GM23248 (cell line): ENCODE measurements at regions not wholly inside any gene's neighbourhood (a gene's known extent, or its start where the extent isn't known, plus 50 kb on each side); places are given as distances from the start of the nearest gene placed in this dataset.

Experiments
- DNase-seq: peaks from one replicate; pipeline ENCODE4 v3.0.0-alpha.2; 2015
- H2AFZ ChIP-seq: fragments of 200-600 bp; sonication (generic); 2 replicates; pipeline ENCODE4 v1.6.1; 2016; ENCODE audit warnings: antibody characterized with exemption
- H3F3A ChIP-seq: fragments of 200-600 bp; sonication (generic); 2 replicates; pipeline ENCODE4 v1.6.1; 2016; ENCODE audit warnings: mild to moderate bottlenecking, antibody characterized with exemption, mixed run types; ENCODE audit not compliant: insufficient read depth
- H3K27ac ChIP-seq: fragments of 200-600 bp; sonication (generic); 2 replicates; pipeline ENCODE4 v1.5.1; 2016; ENCODE audit warnings: mild to moderate bottlenecking
- H3K27me3 ChIP-seq: fragments of 200-600 bp; sonication (generic); replicated peaks from 2 replicates; pipeline ENCODE4 v1.6.1; 2016; ENCODE audit warnings: mild to moderate bottlenecking; ENCODE audit not compliant: insufficient read depth
- H3K36me3 ChIP-seq: fragments of 200-600 bp; sonication (generic); 2 replicates; pipeline ENCODE4 v1.6.1; 2016; ENCODE audit warnings: low read depth, mild to moderate bottlenecking
- H3K4me1 ChIP-seq: fragments of 200-600 bp; sonication (generic); 2 replicates; pipeline ENCODE4 v1.6.1; 2016; ENCODE audit warnings: mild to moderate bottlenecking; ENCODE audit not compliant: insufficient read depth
- H3K4me2 ChIP-seq: fragments of 200-600 bp; sonication (generic); one replicate; pipeline ENCODE4 v1.6.1; 2016; ENCODE audit warnings: mild to moderate bottlenecking; ENCODE audit not compliant: unreplicated experiment
- H3K4me3 ChIP-seq: fragments of 200-600 bp; sonication (generic); 2 replicates; pipeline ENCODE4 v1.5.1; 2016; ENCODE audit warnings: mild to moderate bottlenecking
- H3K79me2 ChIP-seq: fragments of 200-600 bp; sonication (generic); 2 replicates; pipeline ENCODE4 v1.6.1; 2016; ENCODE audit warnings: mild to moderate bottlenecking; ENCODE audit not compliant: insufficient read depth
- H3K9ac ChIP-seq: fragments of 200-600 bp; sonication (generic); 2 replicates; pipeline ENCODE4 v1.6.1; 2016; ENCODE audit warnings: mild to moderate bottlenecking
- H3K9me2 ChIP-seq: fragments of 200-600 bp; sonication (generic); 2 replicates; pipeline ENCODE4 v1.6.1; 2016; ENCODE audit warnings: mixed run types, mild to moderate bottlenecking, moderate library complexity; ENCODE audit not compliant: insufficient read depth
- H3K9me3 ChIP-seq: fragments of 200-600 bp; sonication (generic); one replicate; pipeline ENCODE4 v1.6.1; 2017; ENCODE audit warnings: low read depth
- H4K20me1 ChIP-seq: fragments of 200-600 bp; sonication (generic); 2 replicates; pipeline ENCODE4 v1.6.0; 2016; ENCODE audit not compliant: insufficient read depth
- EZH2 ChIP-seq: fragments of 200-600 bp; sonication (generic); IDR thresholded peaks from 2 replicates; pipeline ENCODE4 v1.6.1; 2018; ENCODE audit warnings: antibody characterized with exemption, mild to moderate bottlenecking; ENCODE audit not compliant: insufficient read depth, poor library complexity, severe bottlenecking
- EZH2phosphoT487 ChIP-seq: fragments of 200-600 bp; sonication (generic); IDR thresholded peaks from 2 replicates; pipeline ENCODE4 v1.6.1; 2018; ENCODE audit warnings: antibody characterized with exemption, moderate library complexity, mild to moderate bottlenecking, low read depth; ENCODE audit not compliant: insufficient read depth
- WGBS, 2 experiments: methylation state at CpG; one replicate each; pipeline ENCODE4 v1.1.6; 2015 to 2017; ENCODE audit warnings: low lambda C conversion rate in 2 of 2, low coverage in 1 of 2; ENCODE audit errors: missing lambda C conversion rate in 2 of 2; 5-methylcytosine and 5-hydroxymethylcytosine counted together
- in situ Hi-C: fragments of 300-500 bp; cut with MboI; formaldehyde crosslinking; loops from 2 replicates; pipeline ENCODE4 v1.15.0; 2020

DNA sequence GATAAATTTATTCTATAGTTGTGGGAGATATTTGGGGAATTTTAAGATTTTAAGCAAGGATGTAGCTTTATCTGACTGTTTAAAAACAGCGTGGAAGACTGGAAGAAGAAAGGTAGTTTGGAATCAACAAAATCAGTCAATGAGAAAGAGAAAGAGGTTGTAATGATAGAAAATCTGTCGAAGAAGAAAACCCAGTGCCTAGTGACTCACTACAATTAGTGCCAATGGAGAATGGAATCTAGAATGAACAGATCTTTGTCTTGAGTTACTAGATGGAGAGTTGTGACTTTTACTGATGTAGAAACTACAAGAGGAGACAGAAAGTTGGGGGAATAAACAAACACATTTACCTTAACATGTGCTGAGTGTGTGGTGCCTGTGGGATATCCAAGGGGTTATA lies 577.8 kb upstream of the NR5A2 start:
- Histone ChIP-seq H4K20me1 (no peaks in the 10 kb centered on the region), H3K27me3 (no peaks in the 10 kb centered on the region; the same call in 1 of the 2 replicates), H3K9me2 (no peaks in the 10 kb centered on the region), H3K4me3 (no peak overlapping the region), H3K9me3 (no peaks in the 10 kb centered on the region), H3K27ac (no peak overlapping the region), H3K36me3 (no peaks in the 10 kb centered on the region), H3K9ac (no peak overlapping the region), H3K79me2 (no peaks in the 10 kb centered on the region), H3F3A (no peaks in the 10 kb centered on the region), H3K4me1 (no peaks in the 10 kb centered on the region), H2AFZ (no peak overlapping the region), H3K4me2 (no peak overlapping the region)
- in situ Hi-C loops, result loop anchor here (10.0 kb wide), 1 partner anchor 685 kb away; no protein-coding TSS in a partner anchor
- DNase-seq, result no peak
- TF ChIP-seq EZH2 (no peak), EZH2phosphoT487 (no peak)
- 5 to 12% methylated on average over 2 of the region's 2 CpGs for WGBS, 2 experiments

DNA sequence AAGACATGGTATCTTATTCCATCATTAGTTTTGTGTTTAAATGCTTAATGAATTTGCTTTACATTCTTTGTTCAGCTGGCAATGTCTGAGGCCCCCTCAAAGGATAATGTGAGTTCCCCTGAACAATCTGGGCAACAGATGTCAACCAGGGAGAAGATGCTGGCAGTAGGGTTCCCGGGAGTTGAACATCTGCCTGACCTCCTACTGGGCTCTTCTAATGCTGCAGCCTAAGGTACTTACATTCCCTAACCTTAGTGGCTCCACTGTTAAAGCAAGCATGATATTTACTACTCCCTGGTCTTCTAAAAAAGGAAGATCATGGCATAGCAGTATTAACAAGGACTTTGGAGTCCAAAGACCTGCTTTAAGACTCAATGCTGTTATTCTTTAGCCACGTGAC lies 574.9 kb upstream of the NR5A2 start:
- no peaks in the 10 kb centered on the region for H3K79me2 ChIP-seq
- H3K9ac ChIP-seq, result no peak overlapping the region
- H3K9me3 ChIP-seq, result no peaks in the 10 kb centered on the region
- DNase-seq, result no peak
- no peak overlapping the region for H3K4me2 ChIP-seq
- in situ Hi-C loops, result no loop called here
- H3K9me2 ChIP-seq, result no peaks in the 10 kb centered on the region
- no peak for TF ChIP-seq EZH2
- no peak for TF ChIP-seq EZH2phosphoT487
- no peaks in the 10 kb centered on the region for H4K20me1 ChIP-seq
- WGBS, 2 experiments, result 3 to 4% methylated on average over 2 of the region's 2 CpGs
- H3K27ac ChIP-seq, result no peak overlapping the region
- H3K4me1 ChIP-seq, result no peaks in the 10 kb centered on the region
- no peaks in the 10 kb centered on the region for H3F3A ChIP-seq
- no peak overlapping the region for H2AFZ ChIP-seq
- no peaks in the 10 kb centered on the region for H3K36me3 ChIP-seq
- H3K27me3 ChIP-seq, result no peaks in the 10 kb centered on the region; the same call in 1 of the 2 replicates
- no peak overlapping the region for H3K4me3 ChIP-seq

DNA sequence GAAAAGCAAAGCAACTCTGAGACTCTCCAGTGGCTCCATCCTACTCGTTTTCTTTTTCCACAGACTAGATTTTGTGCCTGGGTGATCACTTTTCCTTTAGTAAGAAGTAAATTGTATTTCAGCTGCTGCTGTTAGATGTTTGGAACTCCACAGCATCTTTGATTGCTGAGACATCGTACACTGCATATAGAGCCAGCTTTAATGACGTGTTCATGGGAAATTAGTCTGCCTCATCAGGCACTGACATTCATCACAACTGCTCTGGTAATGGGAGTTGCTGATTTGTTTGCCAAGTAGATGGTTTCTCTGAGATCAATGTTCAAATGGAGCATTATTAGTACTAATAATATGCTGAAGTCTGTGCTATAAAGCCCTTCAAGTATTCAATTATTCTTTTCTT lies 573.8 kb upstream of the NR5A2 start:
- no peaks in the 10 kb centered on the region for H3K9me3 ChIP-seq
- H3K4me1 ChIP-seq, result no peaks in the 10 kb centered on the region
- H2AFZ ChIP-seq, result no peak overlapping the region
- H3K9me2 ChIP-seq, result no peaks in the 10 kb centered on the region
- in situ Hi-C loops, result no loop called here
- H3F3A ChIP-seq, result no peaks in the 10 kb centered on the region
- H3K4me2 ChIP-seq, result no peak overlapping the region
- no peaks in the 10 kb centered on the region for H3K36me3 ChIP-seq
- no peaks in the 10 kb centered on the region for H3K79me2 ChIP-seq
- 12 to 19% methylated on average over 3 of the region's 3 CpGs for WGBS, 2 experiments
- DNase-seq, result peak; percentile 26
- H3K27me3 ChIP-seq, result no peaks in the 10 kb centered on the region; the same call in 1 of the 2 replicates
- TF ChIP-seq EZH2phosphoT487 (no peak), EZH2 (no peak)
- no peak overlapping the region for H3K27ac ChIP-seq
- no peak overlapping the region for H3K4me3 ChIP-seq
- H3K9ac ChIP-seq, result no peak overlapping the region
- H4K20me1 ChIP-seq, result no peaks in the 10 kb centered on the region

DNA sequence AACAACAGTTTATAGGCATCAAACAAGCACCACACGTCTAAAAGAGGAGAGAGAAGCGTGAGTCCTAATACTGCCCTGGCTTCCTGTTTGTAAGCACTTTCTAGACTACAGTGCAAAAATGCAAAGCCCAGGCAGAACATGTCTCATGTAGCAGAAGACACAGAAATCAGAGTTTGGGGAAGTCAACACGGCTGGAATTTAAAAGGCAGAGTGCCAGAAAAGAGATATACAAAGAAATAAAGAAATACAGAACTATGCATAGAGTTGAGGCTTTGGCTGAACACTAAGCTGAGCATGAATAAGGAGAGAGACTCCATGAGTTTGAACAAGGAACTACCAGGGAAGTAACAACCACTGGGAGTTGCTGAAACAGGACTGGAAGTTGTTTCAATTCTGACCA lies 566.6 kb upstream of the NR5A2 start:
- TF ChIP-seq EZH2 (no peak), EZH2phosphoT487 (no peak)
- Histone ChIP-seq H3K79me2 (no peaks in the 10 kb centered on the region), H3K9me2 (no peaks in the 10 kb centered on the region), H3F3A (no peaks in the 10 kb centered on the region), H3K4me3 (no peak overlapping the region), H2AFZ (no peak overlapping the region), H3K9me3 (no peaks in the 10 kb centered on the region), H3K36me3 (no peaks in the 10 kb centered on the region), H4K20me1 (no peaks in the 10 kb centered on the region), H3K4me2 (no peak overlapping the region), H3K9ac (no peak overlapping the region), H3K27ac (no peak overlapping the region), H3K4me1 (no peaks in the 10 kb centered on the region), H3K27me3 (no peaks in the 10 kb centered on the region)
- 24 to 34% methylated on average over 3 of the region's 3 CpGs for WGBS, 2 experiments
- in situ Hi-C loops, result no loop called here
- peak; percentile 20 for DNase-seq
